GM18502 (cell line): ENCODE measurements at regions not wholly inside any gene's neighbourhood (a gene's known extent, or its start where the extent isn't known, plus 50 kb on each side); places are given as distances from the start of the nearest gene placed in this dataset.

Experiments used
- ATAC-seq: cut with Tn5 transposase; IDR thresholded peaks from one replicate; pipeline ENCODE4 v1.9.1; 2021; ENCODE audit warnings: mild to moderate bottlenecking; ENCODE audit not compliant: unreplicated experiment, poor library complexity

- ATAC-seq = no peak
Measured at GRCh38 chr9:87146933-87147332, 199.6 kb upstream of the GAS1 start.

GRCh38 chr9:87147839-87148238 is 200.5 kb upstream of the GAS1 start:
- ATAC-seq = no peak

- ATAC-seq = no peak
Measured at GRCh38 chr9:87148331-87149104, 201.2 kb upstream of the GAS1 start.

GRCh38 chr9:87149799-87150198 is 202.5 kb upstream of the GAS1 start:
- ATAC-seq = no peak

- no peak for ATAC-seq
Measured at GRCh38 chr9:87152256-87152655, 204.9 kb upstream of the GAS1 start.

GRCh38 chr9:87156247-87156646 is 208.9 kb upstream of the GAS1 start:
- ATAC-seq = no peak

- ATAC-seq = no peak
Measured at GRCh38 chr9:87157366-87158031, 210.2 kb upstream of the GAS1 start.

GRCh38 chr9:87158765-87159164 is 211.5 kb upstream of the GAS1 start:
- no peak for ATAC-seq

- no peak for ATAC-seq
Measured at GRCh38 chr9:87160148-87161102, 213.1 kb upstream of the GAS1 start.

GRCh38 chr9:87167161-87167560 is 219.9 kb upstream of the GAS1 start:
- no peak for ATAC-seq

GRCh38 chr9:87167582-87167981 is 220.3 kb upstream of the GAS1 start:
- ATAC-seq = no peak

GRCh38 chr9:87178302-87178701 is 231.0 kb upstream of the GAS1 start:
- no peak for ATAC-seq

- ATAC-seq = no peak
Measured at GRCh38 chr9:87179553-87180340, 232.4 kb upstream of the GAS1 start.

GRCh38 chr9:87180361-87180760 is 233.1 kb upstream of the GAS1 start:
- ATAC-seq = no peak

GRCh38 chr9:87180841-87181240 is 233.5 kb upstream of the GAS1 start:
- ATAC-seq = no peak

GRCh38 chr9:87181670-87182069 is 234.4 kb upstream of the GAS1 start:
- ATAC-seq = peak; percentile 65

GRCh38 chr9:87184956-87185642 is 237.8 kb upstream of the GAS1 start:
- ATAC-seq = no peak

- ATAC-seq = no peak
Measured at GRCh38 chr9:87187656-87188055, 240.3 kb upstream of the GAS1 start.

GRCh38 chr9:87189006-87189405 is 241.7 kb upstream of the GAS1 start:
- no peak for ATAC-seq

- ATAC-seq = no peak
Measured at GRCh38 chr9:87193151-87193550, 245.8 kb upstream of the GAS1 start.
